GM19438 (cell line): ENCODE measurements at regions not wholly inside any gene's neighbourhood (a gene's known extent, or its start where the extent isn't known, plus 50 kb on each side); places are given as distances from the start of the nearest gene placed in this dataset.

ENCODE experiments used
- ATAC-seq: cut with Tn5 transposase; IDR thresholded peaks from one replicate; pipeline ENCODE4 v1.9.1; 2021; ENCODE audit warnings: low read depth; ENCODE audit not compliant: unreplicated experiment

GRCh38 chr4:175871774-175872405, 59.8 kb upstream of the GPM6A start:
- no peak for ATAC-seq

- ATAC-seq = no peak
These were observed 61.6 kb upstream of the GPM6A start for GRCh38 chr4:175873707-175874106.

GRCh38 chr4:175874306-175874705, 62.2 kb upstream of the GPM6A start:
- ATAC-seq = no peak

- ATAC-seq = no peak
These were observed 64.1 kb upstream of the GPM6A start for GRCh38 chr4:175875993-175876771.

GRCh38 chr4:175882891-175883290, 70.8 kb upstream of the GPM6A start:
- ATAC-seq = no peak

DNA sequence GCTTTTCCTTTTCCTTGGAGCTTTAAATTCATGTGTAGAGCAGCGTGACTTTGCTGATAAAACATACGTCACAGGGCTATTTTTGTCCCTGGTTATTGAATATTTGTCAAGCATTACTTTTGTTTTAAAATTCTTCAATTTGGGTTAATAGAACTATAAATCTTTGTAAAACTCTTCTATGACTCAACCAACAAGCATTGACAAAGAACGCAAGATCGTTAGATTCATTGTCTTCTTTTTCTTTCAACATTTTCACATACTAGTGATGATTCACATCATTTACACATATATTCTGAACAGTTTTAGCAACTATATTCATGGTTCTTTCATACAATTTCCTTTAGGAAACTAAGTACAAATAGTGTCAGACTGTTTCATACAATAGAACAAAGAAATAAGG, 72.0 kb upstream of the GPM6A start:
- ATAC-seq = no peak

- ATAC-seq = no peak
These were observed 79.2 kb upstream of the GPM6A start for GRCh38 chr4:175891231-175891630.

DNA sequence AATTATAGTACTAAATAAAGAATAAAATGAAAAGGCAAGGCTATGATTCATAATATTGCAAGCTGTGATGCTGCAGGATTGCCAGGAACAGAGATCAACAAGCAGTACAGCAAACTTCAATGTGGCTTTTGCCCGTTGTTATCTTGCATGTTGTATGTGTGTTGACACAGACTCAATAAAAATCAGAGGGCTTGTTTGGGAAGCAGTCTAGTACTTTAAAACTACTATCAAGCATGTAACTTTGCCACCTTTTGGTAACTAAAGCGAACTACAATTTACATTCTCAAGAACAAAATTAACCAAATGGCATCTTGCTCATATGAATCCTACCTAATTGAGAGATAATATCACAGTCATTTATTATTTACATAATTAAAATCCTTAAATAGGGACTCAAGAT, 79.8 kb upstream of the GPM6A start:
- no peak for ATAC-seq

DNA sequence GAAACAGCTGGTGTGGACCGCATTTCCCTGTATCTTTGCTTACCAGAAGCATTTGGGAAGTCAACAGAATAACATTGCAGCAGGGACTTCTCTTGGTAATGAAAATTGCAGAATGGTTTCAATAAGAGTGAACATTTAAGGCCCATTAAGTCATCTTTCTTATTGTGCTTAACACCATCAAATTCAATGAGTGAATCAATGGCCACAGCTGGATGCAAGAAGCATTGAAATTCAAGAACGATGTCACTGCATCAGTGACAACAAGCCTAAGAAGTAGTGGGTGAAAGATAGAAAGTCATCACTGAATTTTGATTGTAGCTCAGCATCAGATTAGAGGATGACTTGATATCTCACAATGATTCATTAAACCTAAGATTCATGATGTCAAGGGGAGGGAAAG, 93.9 kb upstream of the GPM6A start:
- ATAC-seq = no peak

DNA sequence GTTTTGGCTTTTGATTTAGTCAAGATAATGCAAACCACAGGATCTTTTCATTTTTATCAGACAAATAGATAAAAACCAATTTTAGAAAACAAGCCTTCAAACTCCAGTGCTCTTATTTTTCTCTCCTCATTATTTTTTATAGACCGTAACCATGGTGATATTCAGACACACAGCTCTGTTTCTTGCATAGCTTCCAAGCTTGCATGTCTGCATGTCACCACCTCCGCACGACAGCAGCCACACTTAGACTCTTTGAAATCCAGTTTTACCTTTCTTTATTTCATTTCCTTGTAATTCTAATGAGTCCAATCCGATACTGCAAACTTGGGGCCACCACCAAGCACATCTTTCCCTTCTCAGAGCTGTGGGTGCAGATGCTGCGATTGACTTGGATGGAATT, 94.3 kb upstream of the GPM6A start:
- ATAC-seq = no peak

- ATAC-seq = no peak
These were observed 98.6 kb upstream of the GPM6A start for GRCh38 chr4:175910700-175911099.

- no peak for ATAC-seq
These were observed 104.7 kb upstream of the GPM6A start for GRCh38 chr4:175916626-175917351.

DNA sequence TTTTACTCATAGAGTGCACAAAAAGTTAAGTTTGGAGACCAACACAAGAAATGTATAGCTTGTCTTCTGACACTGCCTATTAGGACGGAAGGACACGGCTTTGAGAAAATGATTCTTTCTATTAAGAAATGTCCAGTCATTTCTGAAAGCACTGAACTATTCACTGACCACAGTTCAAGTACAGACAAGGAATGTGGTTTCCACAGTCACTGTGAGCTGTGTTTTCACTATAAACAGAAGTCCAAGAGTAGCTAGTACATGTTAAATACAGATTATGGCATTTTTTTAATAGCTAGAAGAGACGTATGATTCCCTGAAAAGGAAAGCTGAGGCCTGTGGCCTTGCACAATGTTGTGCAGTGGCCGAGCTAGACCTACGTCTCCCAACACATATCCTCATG, 115.1 kb upstream of the GPM6A start:
- ATAC-seq = no peak

DNA sequence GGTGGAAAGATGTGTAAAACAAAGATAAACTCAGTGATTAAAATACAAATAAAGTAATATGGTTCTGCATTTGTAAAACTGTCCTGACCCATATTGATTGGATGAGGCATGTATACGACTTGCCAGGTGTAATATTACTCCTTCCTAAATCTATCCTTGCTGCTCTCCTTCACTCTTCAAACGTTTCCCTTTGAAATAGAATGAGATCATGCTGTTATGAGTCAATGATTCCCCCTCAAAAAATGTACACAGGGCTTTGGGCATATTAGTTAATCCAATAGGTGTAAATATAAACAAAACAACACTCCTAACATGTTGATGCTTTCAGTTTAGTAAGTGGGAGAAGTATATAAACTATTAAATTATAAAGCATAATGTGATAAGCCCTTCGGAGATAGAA, 117.4 kb upstream of the GPM6A start:
- ATAC-seq = no peak

GRCh38 chr4:175929932-175930331, 117.9 kb upstream of the GPM6A start:
- no peak for ATAC-seq

GRCh38 chr4:175930471-175930870, 118.4 kb upstream of the GPM6A start:
- no peak for ATAC-seq

- ATAC-seq = no peak
These were observed 120.1 kb upstream of the GPM6A start for GRCh38 chr4:175932116-175932515.

GRCh38 chr4:175934506-175934905, 122.4 kb upstream of the GPM6A start:
- ATAC-seq = no peak

DNA sequence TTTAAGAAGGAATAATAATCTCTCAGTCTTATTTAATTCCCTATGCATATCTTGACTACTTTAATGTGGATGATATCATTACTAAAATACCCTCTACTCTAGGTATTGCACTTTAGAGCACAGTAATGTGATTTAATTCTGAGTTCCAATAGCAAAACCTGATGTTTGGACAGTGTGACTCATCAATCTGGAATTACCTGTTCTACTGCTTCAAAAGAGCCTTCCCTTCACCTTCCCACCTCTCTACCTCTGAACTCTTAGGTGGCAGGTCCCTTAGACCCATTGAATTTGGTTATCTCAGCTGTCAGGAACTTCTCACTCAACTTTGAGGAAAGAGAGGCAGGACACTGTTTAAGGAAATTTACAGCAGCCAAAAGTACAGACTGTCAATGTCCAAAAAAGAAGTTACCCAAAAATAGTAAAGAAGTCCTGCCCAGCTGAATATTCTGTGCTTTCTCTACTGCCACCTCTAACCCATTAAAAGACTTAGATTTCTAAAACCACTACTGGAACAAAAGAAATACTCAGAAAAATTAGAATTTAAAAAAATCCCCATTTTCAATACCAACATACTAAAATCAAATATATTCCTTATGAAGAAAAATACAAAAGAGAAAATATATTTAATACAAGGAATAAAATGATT, 123.1 kb upstream of the GPM6A start:
- no peak for ATAC-seq

GRCh38 chr4:175944126-175944910, 121.3 kb upstream of the WDR17 start:
- no peak for ATAC-seq
